GM19463 (cell line): ENCODE measurements at regions not wholly inside any gene's neighbourhood (a gene's known extent, or its start where the extent isn't known, plus 50 kb on each side); places are given as distances from the start of the nearest gene placed in this dataset.

Experiments used
- ATAC-seq: cut with Tn5 transposase; IDR thresholded peaks from one replicate; pipeline ENCODE4 v1.9.1; 2021; ENCODE audit warnings: mild to moderate bottlenecking, moderate library complexity; ENCODE audit not compliant: unreplicated experiment

DNA sequence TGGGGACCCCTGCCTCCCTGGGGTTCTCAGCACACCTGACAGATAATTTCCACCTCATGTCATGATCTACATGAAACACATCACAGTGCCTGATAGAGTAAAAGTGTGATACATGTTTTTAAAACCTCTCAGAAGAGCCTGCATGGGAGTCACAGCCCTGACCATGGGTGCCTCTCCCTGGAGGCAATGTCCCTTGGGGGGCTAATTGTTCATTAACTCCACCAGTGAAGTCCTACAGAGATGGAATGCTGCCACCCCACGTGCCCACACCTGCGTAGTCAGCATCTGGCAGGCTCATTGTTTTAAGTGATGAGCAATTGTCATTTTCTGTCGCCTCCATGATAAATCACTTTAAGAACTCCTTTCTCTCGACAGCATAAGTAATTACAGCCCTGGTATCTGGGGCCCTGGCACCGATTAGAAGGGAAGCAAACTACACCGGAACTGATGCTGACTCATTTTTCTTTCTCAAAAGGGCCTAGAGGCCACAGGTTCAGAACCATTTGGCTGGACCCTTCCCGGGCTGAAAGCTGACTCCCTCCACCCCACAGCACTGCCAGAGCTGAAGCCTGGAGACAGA is 109.6 kb upstream of the GJB5 start:
- no peak for ATAC-seq

DNA sequence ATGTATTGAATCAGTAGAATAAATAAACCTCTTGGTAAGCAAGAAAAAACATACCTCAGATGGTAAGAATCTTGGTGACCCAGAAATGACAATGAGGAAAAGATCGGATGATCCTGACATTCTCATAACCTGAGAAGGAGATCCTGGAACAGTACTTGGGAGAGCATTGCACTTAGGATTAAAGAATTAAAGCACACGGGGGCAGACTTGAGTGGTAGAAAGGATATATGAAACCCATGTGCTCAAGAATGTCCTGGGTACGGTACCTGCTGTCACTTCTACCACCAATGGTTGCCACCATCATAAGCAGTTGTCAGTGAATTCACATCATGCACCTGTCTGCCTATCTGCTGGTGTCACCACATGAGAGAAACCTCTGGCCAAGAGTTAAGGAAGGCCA is 108.9 kb upstream of the GJB5 start:
- ATAC-seq, result no peak

DNA sequence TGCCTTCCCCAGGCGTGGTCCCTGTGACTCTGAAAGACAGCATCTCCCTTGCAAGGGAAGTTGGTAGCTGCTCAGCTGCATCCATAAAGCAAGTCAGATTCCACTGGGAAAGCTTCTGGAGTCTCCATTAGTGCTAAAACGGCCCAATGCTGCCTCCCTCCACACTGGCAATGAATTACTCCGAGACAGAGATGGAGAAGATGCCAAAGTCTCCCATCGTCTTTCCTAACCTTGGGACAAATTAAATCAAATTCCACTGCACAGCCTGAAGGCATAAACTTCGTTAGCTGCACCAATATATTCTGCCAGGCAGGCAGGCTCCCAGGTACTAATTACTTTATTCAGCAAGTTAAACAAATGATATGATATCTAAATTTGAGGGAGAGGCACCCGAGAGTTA is 106.3 kb upstream of the GJB5 start:
- ATAC-seq, result no peak

DNA sequence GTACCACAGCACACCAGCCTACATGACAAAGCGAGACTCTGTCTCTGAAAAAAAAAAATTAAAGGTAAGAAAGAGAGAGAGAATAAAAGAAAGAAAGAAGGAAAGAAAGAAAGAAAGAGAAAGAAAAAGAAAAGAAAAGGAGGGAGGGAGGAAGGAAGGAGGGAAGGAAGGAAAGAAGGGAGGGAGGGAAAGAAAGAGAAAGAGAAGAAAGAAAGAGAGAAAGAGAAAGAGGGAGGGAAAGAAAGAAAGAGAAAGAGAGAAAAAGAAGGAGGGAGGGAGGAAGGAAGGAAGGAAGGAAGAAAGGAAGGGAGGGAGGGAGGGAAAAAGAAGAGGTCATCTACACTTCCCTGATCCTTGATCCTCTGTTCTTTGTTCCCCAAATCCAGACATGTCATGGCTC is 104.8 kb upstream of the GJB5 start:
- ATAC-seq, result no peak

DNA sequence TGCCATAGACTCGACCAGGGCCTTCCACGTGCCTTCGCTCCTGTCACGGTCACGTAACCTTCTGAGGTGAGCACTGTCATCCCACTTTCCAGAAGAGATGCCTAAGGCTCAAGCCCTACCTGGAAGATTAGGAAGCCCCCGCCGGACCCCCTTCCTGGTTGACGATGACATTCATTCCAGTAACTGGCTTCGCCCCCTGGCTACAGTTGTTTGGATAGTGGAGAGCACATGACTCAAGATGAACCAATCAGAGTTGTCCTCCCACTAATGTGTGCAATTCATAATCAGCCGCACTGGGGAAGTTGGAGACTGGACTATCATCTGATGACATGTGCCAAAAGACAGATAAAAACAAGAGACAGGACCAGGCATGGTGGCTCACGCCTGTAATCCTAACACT is 104.0 kb upstream of the GJB5 start:
- ATAC-seq, result no peak

DNA sequence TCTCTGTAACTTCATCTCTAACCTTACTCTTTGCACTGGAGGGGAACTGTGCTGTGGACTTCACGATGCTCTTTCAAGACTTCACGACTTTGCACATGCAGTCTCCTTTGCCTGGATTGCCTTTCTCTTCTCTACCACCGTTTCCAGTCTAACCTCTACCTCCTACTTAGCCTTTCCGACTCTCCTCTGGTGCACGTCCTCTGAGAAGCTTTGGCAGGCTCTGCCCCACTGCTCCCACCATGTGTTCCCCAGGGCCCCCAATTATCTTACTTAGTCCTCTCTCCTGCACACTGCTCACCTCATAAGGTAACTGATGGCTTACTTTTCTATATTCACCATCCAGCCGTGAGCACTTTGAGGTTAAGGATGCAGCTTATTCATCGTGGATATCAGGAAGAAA is 101.7 kb upstream of the GJB5 start:
- no peak for ATAC-seq

DNA sequence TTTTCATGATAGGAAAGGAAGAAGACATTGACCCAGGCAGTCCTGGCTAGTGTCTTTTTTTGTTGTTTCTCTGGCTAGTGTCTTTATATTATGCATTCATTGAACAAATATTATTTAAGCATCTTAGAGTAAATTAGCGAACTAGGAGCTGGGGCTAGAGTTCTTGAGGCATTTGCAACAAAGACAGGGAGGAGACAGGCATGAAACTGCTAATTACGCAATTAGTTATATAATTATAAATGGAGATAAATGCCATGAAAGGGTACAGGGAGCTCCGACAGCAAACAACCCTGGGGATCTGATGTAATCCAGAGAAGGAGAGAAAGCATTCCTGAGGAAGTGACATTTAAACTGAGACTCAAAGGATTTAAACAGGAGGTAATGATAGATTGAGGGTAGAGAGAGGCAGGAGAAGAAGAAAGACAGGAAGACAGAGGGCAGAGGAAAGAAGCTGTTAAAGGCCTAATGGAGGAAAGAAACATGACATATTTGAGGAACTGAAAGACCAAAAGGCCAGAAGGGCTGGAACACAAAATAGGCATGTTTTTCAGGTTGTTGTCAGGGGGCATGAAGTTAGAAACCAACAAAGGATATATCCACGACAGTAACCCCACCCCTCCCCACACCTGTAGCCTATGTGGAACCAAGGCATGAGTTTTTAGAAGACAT is 99.5 kb upstream of the GJB5 start:
- no peak for ATAC-seq

DNA sequence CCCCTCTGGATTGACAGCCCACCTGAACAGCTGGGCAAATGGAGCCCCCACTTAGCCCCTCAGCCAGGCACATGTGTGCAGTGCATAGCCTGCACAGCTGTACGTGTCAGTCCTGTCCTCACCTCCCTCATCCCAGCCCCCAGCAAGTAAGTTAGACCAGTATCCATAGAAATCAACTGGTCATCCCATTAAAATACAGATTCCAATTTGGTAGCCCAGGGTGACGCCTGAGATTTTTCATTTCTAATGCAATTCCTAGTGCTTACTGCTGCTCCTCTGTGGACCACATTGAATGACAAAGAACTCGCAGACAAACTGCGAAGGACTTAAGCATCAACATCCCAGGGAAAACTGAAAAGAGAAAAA is 99.0 kb upstream of the GJB5 start:
- ATAC-seq, result no peak

DNA sequence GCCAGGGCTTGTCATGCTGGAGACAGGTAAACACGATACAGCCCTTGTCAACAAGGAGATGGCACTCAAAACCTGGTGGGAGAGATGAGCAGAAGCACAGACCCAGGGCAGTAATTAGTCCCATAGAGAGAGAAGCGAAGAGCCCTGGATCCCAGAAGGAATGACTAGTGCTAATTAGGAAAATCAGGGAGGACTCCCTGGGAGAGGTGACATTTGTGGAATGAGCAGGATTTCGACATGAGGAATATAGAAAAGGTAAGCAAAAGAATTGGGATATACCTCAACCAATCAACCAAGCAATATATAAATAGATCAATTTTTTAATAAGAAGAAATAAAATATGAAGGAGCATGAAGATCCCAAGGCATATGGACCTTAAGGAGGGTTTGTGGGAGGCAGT is 98.5 kb upstream of the GJB5 start:
- no peak for ATAC-seq

DNA sequence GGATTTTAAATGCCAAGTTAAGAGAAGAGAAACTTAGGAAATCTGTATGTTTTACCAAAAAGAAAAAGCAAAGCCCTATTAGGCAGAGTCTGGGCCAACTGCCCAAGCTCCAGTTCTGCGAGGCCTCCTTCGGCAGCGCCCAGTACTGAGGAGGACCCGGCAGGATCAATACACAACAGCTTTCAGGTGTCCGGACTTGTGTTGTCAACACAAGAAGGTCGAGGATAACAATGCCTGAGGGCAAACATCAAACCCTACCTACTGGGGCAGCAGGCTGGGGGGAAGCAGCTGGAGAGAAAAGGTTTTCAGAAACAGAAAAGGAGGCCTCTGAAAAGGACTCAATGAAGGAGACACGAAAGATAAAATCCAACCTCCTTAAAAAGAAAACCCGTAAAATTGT is 98.1 kb upstream of the GJB5 start:
- ATAC-seq, result no peak

DNA sequence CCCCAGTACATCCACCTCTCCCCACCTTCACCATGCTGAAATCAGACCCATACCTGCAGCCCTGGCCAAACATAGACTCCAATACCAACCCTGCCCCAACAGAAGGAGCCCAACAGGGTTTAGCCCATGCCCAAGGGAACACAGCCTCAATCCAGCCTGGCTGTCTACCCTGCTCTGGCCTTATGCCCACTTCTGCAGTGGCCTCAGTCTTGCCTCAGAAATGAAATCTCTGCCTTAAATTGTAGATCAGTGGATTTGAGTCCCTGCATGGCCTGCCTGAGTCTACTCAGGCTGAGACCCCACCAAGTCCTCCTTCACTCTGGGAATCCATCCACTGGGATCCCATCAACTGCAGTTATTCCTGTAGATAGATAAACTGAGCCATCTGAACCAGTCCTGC is 97.6 kb upstream of the GJB5 start:
- no peak for ATAC-seq

DNA sequence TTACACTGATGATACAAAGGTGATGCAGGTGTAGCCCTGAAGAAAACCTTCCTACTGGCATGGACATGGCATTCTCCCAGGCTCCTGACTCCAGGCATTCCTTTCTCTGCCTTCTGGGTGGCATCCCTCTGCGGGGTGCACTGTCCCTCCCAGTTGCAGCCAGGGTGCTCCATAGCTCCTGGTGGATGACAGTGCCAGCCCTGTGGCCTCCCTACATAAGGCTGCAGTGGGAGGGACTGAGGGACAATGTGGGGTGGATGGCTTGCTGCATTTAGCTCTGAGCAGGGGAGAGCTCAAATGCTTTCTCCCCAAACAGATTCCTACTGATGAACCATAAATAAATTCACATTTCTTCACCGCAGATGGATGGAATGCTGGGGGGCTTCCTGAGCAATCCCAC is 97.0 kb upstream of the GJB5 start:
- no peak for ATAC-seq

DNA sequence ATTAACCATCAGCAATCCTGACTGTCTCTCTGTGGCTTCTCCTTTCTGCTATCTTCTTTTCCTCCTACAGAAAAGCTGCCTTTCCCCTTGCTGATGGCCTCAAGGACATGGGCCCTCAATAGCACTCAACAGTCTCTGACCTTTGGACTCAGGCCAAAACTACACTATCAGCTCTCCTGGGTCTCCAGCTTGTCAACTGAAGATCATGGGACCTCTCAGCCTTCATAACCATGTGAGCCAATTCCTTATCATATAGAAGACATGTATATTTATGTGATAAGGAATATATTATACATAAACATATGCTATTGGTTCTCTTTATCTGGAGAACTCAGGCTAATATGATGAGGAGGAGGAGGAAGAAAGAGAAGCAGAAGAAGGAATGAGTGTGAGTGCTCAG is 91.8 kb upstream of the GJB5 start:
- no peak for ATAC-seq

DNA sequence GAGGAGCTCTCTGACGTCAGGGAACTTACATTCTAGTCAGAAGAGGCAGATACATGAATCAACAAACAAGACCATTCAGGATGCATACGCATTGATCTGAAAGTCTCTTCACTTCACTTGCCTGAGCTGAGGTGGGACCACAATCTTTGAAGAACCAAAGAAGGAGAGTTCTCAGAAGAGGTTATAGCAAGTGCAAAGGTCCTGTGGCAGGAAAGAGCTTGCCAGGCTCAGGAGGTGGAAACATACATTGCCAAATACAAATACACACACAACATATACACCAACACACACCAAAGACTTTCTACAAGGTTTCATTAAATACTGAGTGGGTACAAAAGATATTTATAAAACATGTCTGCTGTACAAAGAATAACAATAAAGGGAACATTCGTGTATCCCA is 86.8 kb upstream of the GJB5 start:
- ATAC-seq, result no peak

DNA sequence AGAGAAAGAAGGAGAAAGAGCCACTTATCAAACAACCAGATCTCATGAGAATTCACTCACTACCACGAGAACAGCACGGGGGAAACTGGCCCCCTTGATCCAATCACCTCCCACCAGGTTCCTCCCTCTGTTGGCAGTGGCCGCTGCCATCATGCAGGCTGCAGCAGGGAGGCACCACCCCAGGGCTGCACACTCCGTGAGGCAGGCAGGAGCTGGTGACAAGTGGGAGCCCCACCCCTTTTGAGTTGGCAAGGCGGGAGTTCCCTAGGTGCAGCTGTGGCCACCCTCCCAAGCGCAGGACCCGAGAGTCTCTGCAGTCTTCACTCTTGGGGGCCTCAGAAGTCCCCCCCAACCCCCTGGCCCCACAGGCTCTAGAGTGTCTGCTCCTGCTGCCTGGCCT is 83.9 kb upstream of the GJB5 start:
- ATAC-seq, result no peak

DNA sequence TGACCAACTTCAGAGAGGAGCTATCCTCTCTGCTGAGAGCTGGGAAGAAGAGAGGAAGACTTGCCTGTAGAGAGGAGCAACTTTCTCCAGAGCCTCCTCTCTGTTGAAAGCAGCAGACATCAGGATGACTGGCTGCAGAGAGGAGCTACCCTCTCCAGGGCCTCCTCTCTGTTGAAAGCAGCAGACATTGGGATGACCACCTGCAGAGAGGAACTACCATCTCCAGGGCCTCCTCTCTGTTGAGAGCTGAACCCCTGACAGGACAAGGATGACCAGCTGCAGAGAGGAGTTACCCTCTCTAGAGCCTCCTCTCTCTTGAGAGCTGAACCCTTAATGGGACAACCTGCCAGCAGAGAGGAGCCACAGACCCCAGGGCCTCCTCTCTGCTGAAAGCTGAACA is 83.0 kb upstream of the GJB5 start:
- ATAC-seq, result no peak

DNA sequence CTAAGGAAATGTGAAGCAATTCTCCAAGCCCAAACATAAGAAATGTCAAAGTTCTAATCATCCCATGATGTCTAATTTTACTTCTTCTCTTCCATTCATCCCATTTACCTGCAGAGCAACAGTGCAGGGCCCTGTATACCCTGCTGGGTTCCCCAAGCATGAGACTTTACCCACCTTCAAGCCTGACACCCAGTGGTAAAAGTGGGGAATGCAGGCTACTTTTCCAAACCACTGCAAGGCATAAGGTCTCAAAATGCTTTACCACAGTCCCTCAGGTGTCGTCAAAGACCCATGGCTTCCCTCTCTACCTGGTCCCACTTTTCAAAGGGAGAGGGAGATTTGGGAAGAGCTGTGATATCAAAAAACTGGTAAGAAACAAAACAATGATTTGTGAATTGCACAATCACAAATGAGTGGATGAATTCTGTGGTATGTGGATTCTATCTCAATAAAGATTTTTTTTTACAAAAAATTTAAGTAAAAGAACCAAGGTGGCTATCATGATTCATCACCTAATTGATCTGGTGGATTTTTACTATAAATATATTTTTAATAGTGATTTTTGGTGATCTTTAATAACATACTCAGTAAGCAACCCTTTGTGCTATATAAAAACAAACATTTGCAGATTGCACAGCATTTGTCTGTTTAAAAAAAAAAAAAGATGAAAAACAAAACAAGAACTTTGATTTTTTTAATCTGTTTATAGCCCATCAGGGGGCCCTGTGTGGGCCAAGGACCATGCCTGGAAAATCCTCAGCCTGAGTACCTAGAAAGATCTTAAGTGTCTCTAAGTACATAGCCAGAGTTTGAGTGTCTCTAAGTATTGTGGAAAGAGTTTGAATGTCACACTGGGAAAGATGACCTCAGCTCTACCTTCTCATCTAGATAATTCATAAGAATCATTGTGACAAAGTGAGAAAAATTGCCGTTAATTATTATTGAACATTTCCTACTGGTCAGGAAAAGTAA is 73.1 kb upstream of the GJB5 start:
- ATAC-seq, result no peak

DNA sequence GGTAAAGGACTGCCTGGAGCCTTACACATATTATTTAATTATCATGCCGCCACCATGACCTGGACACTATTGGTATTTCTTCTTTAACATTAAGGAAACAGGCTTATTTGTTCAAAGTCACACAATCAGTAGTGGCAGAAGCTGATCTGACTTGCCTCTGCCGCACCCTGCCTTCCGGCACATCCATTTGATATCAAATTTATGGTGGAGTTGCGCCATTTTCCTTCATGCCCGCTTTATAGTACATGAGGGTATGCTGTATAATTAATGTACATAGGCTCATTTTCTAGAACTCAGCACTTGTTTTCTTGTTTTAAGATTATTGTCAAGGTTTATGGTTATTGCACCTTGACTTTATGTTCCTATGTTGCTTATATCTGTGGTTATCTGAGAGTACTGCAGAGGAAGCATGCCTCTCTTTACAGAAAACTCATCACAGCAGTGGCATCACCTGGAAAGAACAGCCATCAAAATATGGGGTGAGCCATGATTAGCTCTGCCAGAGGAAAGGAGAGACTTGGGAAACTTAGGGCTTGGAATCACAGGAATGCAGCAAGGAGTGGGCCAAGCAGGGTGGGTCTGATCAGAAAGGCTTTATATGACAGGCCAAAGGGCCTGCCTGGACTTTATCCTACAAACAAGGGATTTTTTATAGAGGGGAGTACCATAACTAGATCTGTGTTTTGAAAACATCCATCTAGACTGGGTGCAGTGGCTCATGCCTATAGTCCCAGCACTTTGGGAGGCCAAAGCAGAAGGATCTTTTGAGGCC is 72.2 kb upstream of the GJB5 start:
- ATAC-seq, result no peak

DNA sequence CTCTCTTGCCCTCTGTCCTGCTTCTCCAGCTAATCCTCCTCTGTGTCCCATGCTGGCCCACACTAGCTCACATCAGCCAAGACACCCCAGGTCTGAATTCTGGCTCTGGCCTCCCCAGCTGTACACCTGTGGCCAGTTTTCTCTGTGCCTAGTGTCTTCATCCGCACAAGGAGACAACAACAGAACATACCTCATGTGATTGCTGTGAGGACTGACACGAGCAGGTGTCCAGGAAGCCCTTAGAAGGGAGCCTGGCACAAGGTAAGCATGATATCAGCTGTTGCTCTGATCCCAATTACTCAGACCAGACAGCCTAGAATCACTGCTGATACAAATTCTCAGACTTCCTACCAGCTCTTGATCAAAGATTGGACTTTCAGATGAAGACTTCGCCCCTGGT is 71.2 kb upstream of the GJB5 start:
- no peak for ATAC-seq

DNA sequence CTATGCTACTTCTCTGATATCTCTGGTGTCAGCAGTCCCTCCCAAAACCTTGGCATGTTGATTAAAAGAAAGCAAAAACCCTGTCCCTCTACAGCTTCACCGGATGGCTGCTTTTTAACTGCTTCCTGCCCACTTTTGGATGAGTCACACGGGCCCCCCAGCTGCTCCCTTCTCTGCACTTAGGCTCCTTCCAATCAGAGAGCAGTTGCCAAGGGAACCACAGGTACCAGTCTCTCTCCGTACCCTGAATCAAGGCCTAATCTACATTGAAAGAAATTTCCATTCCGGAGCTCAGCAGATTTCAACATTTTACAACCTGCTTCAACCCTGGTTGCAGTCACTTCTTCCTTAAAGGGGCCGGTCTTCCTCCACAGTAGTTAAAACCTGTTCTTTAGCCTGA is 70.6 kb upstream of the GJB5 start:
- no peak for ATAC-seq

DNA sequence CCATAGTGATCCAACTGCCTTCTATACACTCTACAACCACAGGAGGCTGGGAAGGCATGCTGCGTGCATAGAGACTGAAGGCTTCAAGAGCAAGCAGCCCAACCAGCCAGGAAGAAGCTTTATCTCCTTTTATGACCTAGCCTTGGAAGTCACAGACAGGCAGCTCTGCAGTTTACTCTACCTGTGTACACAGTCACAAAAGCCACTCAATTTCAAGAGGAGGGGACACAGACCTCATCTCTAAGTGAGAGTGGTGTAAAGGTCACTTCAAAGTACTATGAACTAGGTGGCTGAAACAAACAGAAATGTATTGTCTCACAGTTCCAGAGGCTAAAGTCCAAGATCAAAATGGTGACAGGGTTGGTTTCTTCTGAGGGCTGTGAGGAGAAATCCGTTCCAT is 69.6 kb upstream of the GJB5 start:
- no peak for ATAC-seq
